CD4-positive, alpha-beta T cell (primary cell): ENCODE measurements at regions not wholly inside any gene's neighbourhood (a gene's known extent, or its start where the extent isn't known, plus 50 kb on each side); places are given as distances from the start of the nearest gene placed in this dataset.

ENCODE experiments used
- ATAC-seq: fragments of 200-7000 bp; cut with Tn5 transposase; one replicate; pipeline ENCODE4 v1.10.0; 2022; ENCODE audit warnings: mild to moderate bottlenecking; ENCODE audit not compliant: poor library complexity
- CTCF ChIA-PET: fragments of 350-600 bp; sonication (Branson Sonifier 250); formaldehyde crosslinking; loops from one replicate; lab custom pipeline; 2021; ENCODE audit warnings: antibody characterized with exemption, inconsistent platforms; lab: Charles Lee
- POLR2A ChIA-PET: fragments of 350-600 bp; sonication (Branson Sonifier 250); formaldehyde crosslinking; loops from one replicate; lab custom pipeline; 2021; ENCODE audit warnings: antibody characterized with exemption, inconsistent platforms; lab: Charles Lee
- DNase-seq, 14 experiments: peaks; one replicate each; pipeline ENCODE4 v3.0.0-alpha.2; 2013 to 2020; ENCODE audit warnings: mixed read lengths in 2 of 14
- H3K27ac ChIP-seq, 2 donors: one replicate each; pipeline versions ENCODE4 v1.5.1 to v1.7.0; 2013; ENCODE audit warnings: low read length in 2 of 2, low read depth in 1 of 2, mild to moderate bottlenecking in 1 of 2
- H3K27me3 ChIP-seq, 2 experiments: 1 replicate in 1 of 2; 2 replicates in 1 of 2; pipeline versions ENCODE4 v1.6.1 to v1.7.0; 2013; ENCODE audit warnings: low read length in 2 of 2, control low read depth in 1 of 2, mild to moderate bottlenecking in 1 of 2, moderate library complexity in 1 of 2; ENCODE audit not compliant: insufficient read depth in 2 of 2, control insufficient read depth in 1 of 2
- H3K36me3 ChIP-seq: one replicate; pipeline ENCODE4 v1.6.1; 2013; ENCODE audit warnings: low read length, control low read depth; ENCODE audit not compliant: insufficient read depth
- H3K4me1 ChIP-seq: one replicate; pipeline ENCODE4 v1.6.1; 2013; ENCODE audit warnings: low read length, control low read depth; ENCODE audit not compliant: insufficient read depth
- H3K4me3 ChIP-seq: one replicate; pipeline ENCODE4 v1.5.1; 2013; ENCODE audit warnings: mild to moderate bottlenecking, low read length, moderate library complexity
- H3K9me3 ChIP-seq, 2 experiments: 1 replicate in 1 of 2; 2 replicates in 1 of 2; pipeline versions ENCODE4 v1.6.1 to v1.7.0; 2013; ENCODE audit warnings: low read length in 2 of 2, mild to moderate bottlenecking in 2 of 2, control low read depth in 1 of 2, moderate library complexity in 1 of 2; ENCODE audit not compliant: control insufficient read depth in 1 of 2, insufficient read depth in 1 of 2
- H3K27ac Mint-ChIP-seq: one replicate; pipeline ENCODE4 v1.8.0; 2020; ENCODE audit warnings: mixed read lengths
- H3K27me3 Mint-ChIP-seq: one replicate; pipeline ENCODE4 v1.8.0; 2021; ENCODE audit warnings: mixed read lengths
- H3K36me3 Mint-ChIP-seq: one replicate; pipeline ENCODE4 v1.8.0; 2021; ENCODE audit warnings: low read depth, mixed read lengths
- H3K4me1 Mint-ChIP-seq: one replicate; pipeline ENCODE4 v1.8.0; 2021; ENCODE audit warnings: low read depth, mixed read lengths
- H3K4me3 Mint-ChIP-seq: one replicate; pipeline ENCODE4 v1.8.0; 2020; ENCODE audit warnings: mild to moderate bottlenecking, mixed read lengths
- H3K9me3 Mint-ChIP-seq: one replicate; pipeline ENCODE4 v1.8.0; 2020; ENCODE audit warnings: mixed read lengths
- intact Hi-C, 2 experiments: fragments of 100-400 bp; cut with DNase I in 1 of 2; cut with micrococcal nuclease in 1 of 2; formaldehyde crosslinking; loops; one replicate each; pipeline versions ENCODE4 v1.15.1 to v1.9.0; 2023 to 2025; cut with DNase I, micrococcal nuclease
- TF ChIP-seq, protein P1 (sequence below): fragments of 200-600 bp; IDR thresholded peaks from one replicate; pipeline ENCODE4 v1.8.0; 2022; ENCODE audit warnings: antibody characterized with exemption, mild to moderate bottlenecking

DNA sequence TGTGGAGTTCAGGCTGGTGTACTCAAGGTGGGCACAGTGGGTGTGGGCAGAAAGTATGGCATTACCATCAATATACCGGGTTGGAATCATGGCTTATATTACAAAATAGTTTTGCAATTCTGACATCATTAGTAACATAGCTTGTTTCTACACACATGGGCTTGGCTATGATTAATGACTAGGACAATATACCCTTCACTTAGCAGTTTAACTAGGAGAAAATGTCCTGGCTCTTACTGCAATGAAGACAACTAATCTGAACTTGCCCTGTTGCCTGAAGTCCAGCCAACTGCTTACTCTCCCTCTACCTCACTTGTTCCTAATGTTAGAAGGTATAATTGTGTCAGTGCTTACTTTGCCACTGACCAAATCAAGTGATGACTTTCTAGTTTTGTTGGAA lies 612.5 kb downstream of the EFNA5 start:
- no peak overlapping the region for H3K4me3 ChIP-seq
- Mint-ChIP-seq H3K4me3 (no peak overlapping the region), H3K27ac (no peak overlapping the region), H3K36me3 (no peaks in the 10 kb centered on the region), H3K4me1 (no peaks in the 10 kb centered on the region), H3K9me3 (no peaks in the 10 kb centered on the region), H3K27me3 (no peaks in the 10 kb centered on the region)
- intact Hi-C loops = no loop called here
- ATAC-seq (no peak), DNase-seq (no peak)
- no peaks in the 10 kb centered on the region for H3K36me3 ChIP-seq
- TF ChIP-seq, protein P1, sequence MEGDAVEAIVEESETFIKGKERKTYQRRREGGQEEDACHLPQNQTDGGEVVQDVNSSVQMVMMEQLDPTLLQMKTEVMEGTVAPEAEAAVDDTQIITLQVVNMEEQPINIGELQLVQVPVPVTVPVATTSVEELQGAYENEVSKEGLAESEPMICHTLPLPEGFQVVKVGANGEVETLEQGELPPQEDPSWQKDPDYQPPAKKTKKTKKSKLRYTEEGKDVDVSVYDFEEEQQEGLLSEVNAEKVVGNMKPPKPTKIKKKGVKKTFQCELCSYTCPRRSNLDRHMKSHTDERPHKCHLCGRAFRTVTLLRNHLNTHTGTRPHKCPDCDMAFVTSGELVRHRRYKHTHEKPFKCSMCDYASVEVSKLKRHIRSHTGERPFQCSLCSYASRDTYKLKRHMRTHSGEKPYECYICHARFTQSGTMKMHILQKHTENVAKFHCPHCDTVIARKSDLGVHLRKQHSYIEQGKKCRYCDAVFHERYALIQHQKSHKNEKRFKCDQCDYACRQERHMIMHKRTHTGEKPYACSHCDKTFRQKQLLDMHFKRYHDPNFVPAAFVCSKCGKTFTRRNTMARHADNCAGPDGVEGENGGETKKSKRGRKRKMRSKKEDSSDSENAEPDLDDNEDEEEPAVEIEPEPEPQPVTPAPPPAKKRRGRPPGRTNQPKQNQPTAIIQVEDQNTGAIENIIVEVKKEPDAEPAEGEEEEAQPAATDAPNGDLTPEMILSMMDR = no peak
- no peak overlapping the region for H3K27ac ChIP-seq
- H3K27me3 ChIP-seq = no peaks in the 10 kb centered on the region
- POLR2A ChIA-PET = no interaction called here
- CTCF ChIA-PET = no interaction called here
- H3K9me3 ChIP-seq = no peaks in the 10 kb centered on the region
- H3K4me1 ChIP-seq = no peaks in the 10 kb centered on the region

DNA sequence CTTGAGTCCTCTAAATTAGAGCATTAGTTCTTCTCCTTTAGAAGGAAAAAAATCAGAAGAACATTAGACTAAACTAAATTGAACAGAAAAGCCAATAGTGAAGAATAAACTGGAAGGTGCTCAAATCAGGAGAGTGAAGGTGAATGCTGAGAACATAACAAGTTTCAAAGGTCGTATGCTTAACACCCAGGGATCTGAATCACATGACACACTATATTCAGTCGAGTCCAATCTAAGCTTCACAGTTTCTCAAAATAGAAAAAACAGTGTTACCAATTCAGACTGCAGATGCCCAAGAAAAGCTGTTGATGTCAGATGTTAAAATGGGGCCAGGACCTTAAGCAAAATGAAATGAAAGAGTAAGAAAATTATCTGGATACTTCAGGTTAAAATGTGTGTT lies 614.5 kb downstream of the EFNA5 start:
- Histone ChIP-seq H3K27ac (no peak overlapping the region), H3K36me3 (no peaks in the 10 kb centered on the region), H3K27me3 (no peaks in the 10 kb centered on the region), H3K4me3 (no peak overlapping the region), H3K9me3 (no peaks in the 10 kb centered on the region), H3K4me1 (no peaks in the 10 kb centered on the region)
- intact Hi-C loops = no loop called here
- no peaks in the 10 kb centered on the region for H3K36me3 Mint-ChIP-seq
- POLR2A ChIA-PET = no interaction called here
- no peak overlapping the region for H3K4me3 Mint-ChIP-seq
- ATAC-seq = no peak
- H3K4me1 Mint-ChIP-seq = no peaks in the 10 kb centered on the region
- no peaks in the 10 kb centered on the region for H3K27me3 Mint-ChIP-seq
- DNase-seq = no peak
- no peaks in the 10 kb centered on the region for H3K9me3 Mint-ChIP-seq
- TF ChIP-seq, protein P1 = no peak
- CTCF ChIA-PET = no interaction called here
- H3K27ac Mint-ChIP-seq = no peak overlapping the region

DNA sequence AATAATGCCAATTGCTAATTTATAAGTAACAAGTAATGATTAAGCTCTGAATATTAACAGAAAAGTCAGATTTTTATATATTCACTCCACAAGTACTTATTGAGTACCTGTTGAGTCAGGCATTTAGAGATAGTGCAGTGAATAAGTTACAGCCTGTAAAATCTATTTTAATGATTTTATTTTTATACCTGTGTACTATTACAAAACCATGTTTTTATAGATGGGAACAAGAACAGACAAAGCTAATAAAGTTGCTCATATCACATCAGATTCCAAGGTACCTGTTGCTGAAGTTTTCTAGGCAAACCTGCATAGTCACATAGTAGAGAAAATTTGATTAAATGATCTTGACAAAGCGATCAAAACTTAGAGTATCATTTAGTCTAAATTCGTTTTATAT lies 623.7 kb downstream of the EFNA5 start:
- Histone ChIP-seq H3K4me3 (no peak overlapping the region), H3K27ac (no peak overlapping the region), H3K9me3 (no peaks in the 10 kb centered on the region), H3K36me3 (no peaks in the 10 kb centered on the region), H3K4me1 (no peaks in the 10 kb centered on the region), H3K27me3 (no peaks in the 10 kb centered on the region)
- ATAC-seq (no peak), DNase-seq (no peak)
- H3K36me3 Mint-ChIP-seq = no peaks in the 10 kb centered on the region
- TF ChIP-seq, protein P1 = no peak
- ChIA-PET CTCF (no interaction called here), POLR2A (no interaction called here)
- H3K27ac Mint-ChIP-seq = no peak overlapping the region
- peaks cover 2% of the 10 kb centered on the region for H3K9me3 Mint-ChIP-seq
- H3K4me1 Mint-ChIP-seq = no peaks in the 10 kb centered on the region
- intact Hi-C loops = no loop called here
- H3K4me3 Mint-ChIP-seq = no peak overlapping the region
- no peaks in the 10 kb centered on the region for H3K27me3 Mint-ChIP-seq
